ENCODE measurements at regions not wholly inside any gene's neighbourhood (a gene's known extent, or its start where the extent isn't known, plus 50 kb on each side); places are given as distances from the start of the nearest gene placed in this dataset.

GRCh38 chr12:74152370-74152769, 385.3 kb upstream of the ATXN7L3B start:
- TF ChIP-seq RAD21 (IDR thresholded peaks at IDR 0.05) = no peak
- TF ChIP-seq YY1 (IDR thresholded peaks at IDR 0.05) = no peak
- no peak for TF ChIP-seq EGR1 (IDR thresholded peaks at IDR 0.05; ENCODE audit: low read depth in 2 of 2)
- no peak for TF ChIP-seq REST (IDR thresholded peaks at IDR 0.05)
- TF ChIP-seq NR2F2 (IDR thresholded peaks at IDR 0.05) = no peak
- TF ChIP-seq ZBTB33 (IDR thresholded peaks at IDR 0.05) = no peak
- TF ChIP-seq CTCF (IDR thresholded peaks at IDR 0.05; ENCODE audit: low read depth, low read length, missing input control) = no peak
- no peak for TF ChIP-seq SP1 (IDR thresholded peaks at IDR 0.05)
- TF ChIP-seq JUND (IDR thresholded peaks at IDR 0.05) = no peak
- no peak for TF ChIP-seq MAX (IDR thresholded peaks at IDR 0.05)
- no peak for TF ChIP-seq TAF1 (conservative IDR thresholded peaks at IDR 0.05)
- no peak for TF ChIP-seq HNF4A (conservative IDR thresholded peaks at IDR 0.05)
- no peak for TF ChIP-seq GABPA (IDR thresholded peaks at IDR 0.05 in 1 of 2, conservative IDR thresholded peaks at IDR 0.05 in 1 of 2)
- TF ChIP-seq FOXA2 (IDR thresholded peaks at IDR 0.05) = no peak
- no peak for TF ChIP-seq FOXA1 (IDR thresholded peaks at IDR 0.05)
- TF ChIP-seq ATF3 (IDR thresholded peaks at IDR 0.05) = no peak
- TF ChIP-seq RXRA (IDR thresholded peaks at IDR 0.05) = no peak
- TF ChIP-seq HNF4G (IDR thresholded peaks at IDR 0.05) = no peak

More at GRCh38 chr12:74152370-74152769, 385.3 kb upstream of the ATXN7L3B start:
- H3K4me1 ChIP-seq (ENCODE audit: control insufficient read depth in 4 of 4, insufficient read depth in 4 of 4, low read length in 3 of 4) = no peaks in the 10 kb centered on the region
- no peak overlapping the region for H3K9ac ChIP-seq (ENCODE audit: low read depth in 1 of 2, low read length in 2 of 2)
- WGBS = 25% methylated on average over 2 of the region's 2 CpGs
- H3K27me3 ChIP-seq (ENCODE audit: control insufficient read depth in 4 of 4, insufficient read depth in 4 of 4, low read length in 3 of 4) = no peaks in the 10 kb centered on the region
- no peaks in the 10 kb centered on the region for H3K9me3 ChIP-seq (ENCODE audit: control insufficient read depth in 4 of 4, low read length in 3 of 4)
- DNase-seq (ENCODE audit: low spot score) = no peak
- no peak overlapping the region for H3K27ac ChIP-seq (ENCODE audit: low read depth in 1 of 2, low read length in 2 of 2)
- no peak overlapping the region for H3K4me3 ChIP-seq (ENCODE audit: low read depth in 1 of 3, low read length in 3 of 3)
- no peaks in the 10 kb centered on the region for H3K36me3 ChIP-seq (ENCODE audit: control insufficient read depth in 4 of 4, insufficient read depth in 3 of 4, low read depth in 1 of 4, low read length in 3 of 4)
